ENCODE measurements at regions not wholly inside any gene's neighbourhood (a gene's known extent, or its start where the extent isn't known, plus 50 kb on each side); places are given as distances from the start of the nearest gene placed in this dataset.

GRCh38 chr1:177723533-177723932 lies 246.3 kb downstream of the SEC16B start:
- Histone ChIP-seq H3K27ac (ENCODE audit: low read depth, low read length) (no peak overlapping the region), H3K9ac (ENCODE audit: low read depth, low read length) (no peak overlapping the region), H3K9me3 (ENCODE audit: control insufficient read depth, insufficient read depth, low read length) (peaks cover 6% of the 10 kb centered on the region; the same call in 1 of the 2 replicates), H3K4me1 (ENCODE audit: control insufficient read depth, insufficient read depth, low read length) (no peaks in the 10 kb centered on the region), H3K27me3 (ENCODE audit: control insufficient read depth, insufficient read depth, low read length) (no peaks in the 10 kb centered on the region), H3K4me3 (ENCODE audit: low read depth, low read length) (no peak overlapping the region), H3K36me3 (ENCODE audit: control insufficient read depth, insufficient read depth, low read length) (no peaks in the 10 kb centered on the region)

- H3K9ac ChIP-seq (ENCODE audit: low read depth, low read length), result no peak overlapping the region
- peaks cover 6% of the 10 kb centered on the region for H3K4me1 ChIP-seq (ENCODE audit: control insufficient read depth, insufficient read depth, low read length)
- H3K9me3 ChIP-seq (ENCODE audit: control insufficient read depth, insufficient read depth, low read length), result no peaks in the 10 kb centered on the region
- no peak overlapping the region for H3K4me3 ChIP-seq (ENCODE audit: low read depth, low read length)
- no peaks in the 10 kb centered on the region for H3K27me3 ChIP-seq (ENCODE audit: control insufficient read depth, insufficient read depth, low read length)
- H3K27ac ChIP-seq (ENCODE audit: low read depth, low read length), result no peak overlapping the region
- no peaks in the 10 kb centered on the region for H3K36me3 ChIP-seq (ENCODE audit: control insufficient read depth, insufficient read depth, low read length)
Observed at GRCh38 chr1:177710696-177711620, 258.9 kb downstream of the SEC16B start.

GRCh38 chr1:177708406-177708805 lies 261.5 kb downstream of the SEC16B start:
- no peaks in the 10 kb centered on the region for H3K36me3 ChIP-seq (ENCODE audit: control insufficient read depth, insufficient read depth, low read length)
- H3K27me3 ChIP-seq (ENCODE audit: control insufficient read depth, insufficient read depth, low read length), result no peaks in the 10 kb centered on the region
- no peak overlapping the region for H3K9ac ChIP-seq (ENCODE audit: low read depth, low read length)
- no peak overlapping the region for H3K4me3 ChIP-seq (ENCODE audit: low read depth, low read length)
- no peak overlapping the region for H3K27ac ChIP-seq (ENCODE audit: low read depth, low read length)
- peaks cover 12% of the 10 kb centered on the region for H3K4me1 ChIP-seq (ENCODE audit: control insufficient read depth, insufficient read depth, low read length)
- no peaks in the 10 kb centered on the region for H3K9me3 ChIP-seq (ENCODE audit: control insufficient read depth, insufficient read depth, low read length)

- Histone ChIP-seq H3K9me3 (ENCODE audit: control insufficient read depth, insufficient read depth, low read length) (no peaks in the 10 kb centered on the region), H3K27me3 (ENCODE audit: control insufficient read depth, insufficient read depth, low read length) (no peaks in the 10 kb centered on the region), H3K4me1 (ENCODE audit: control insufficient read depth, insufficient read depth, low read length) (peaks cover 12% of the 10 kb centered on the region), H3K36me3 (ENCODE audit: control insufficient read depth, insufficient read depth, low read length) (no peaks in the 10 kb centered on the region), H3K4me3 (ENCODE audit: low read depth, low read length) (no peak overlapping the region), H3K9ac (ENCODE audit: low read depth, low read length) (no peak overlapping the region), H3K27ac (ENCODE audit: low read depth, low read length) (no peak overlapping the region)
Observed at GRCh38 chr1:177706977-177707376, 262.9 kb downstream of the SEC16B start.

GRCh38 chr1:177705839-177706238 lies 264.0 kb downstream of the SEC16B start:
- no peak overlapping the region for H3K4me3 ChIP-seq (ENCODE audit: low read depth, low read length)
- no peaks in the 10 kb centered on the region for H3K36me3 ChIP-seq (ENCODE audit: control insufficient read depth, insufficient read depth, low read length)
- peaks cover 12% of the 10 kb centered on the region for H3K4me1 ChIP-seq (ENCODE audit: control insufficient read depth, insufficient read depth, low read length)
- no peaks in the 10 kb centered on the region for H3K27me3 ChIP-seq (ENCODE audit: control insufficient read depth, insufficient read depth, low read length)
- 0 out of 2 replicates have a peak overlapping the region, but pooled peaks have one; percentile 2 for H3K9ac ChIP-seq (ENCODE audit: low read depth, low read length)
- H3K9me3 ChIP-seq (ENCODE audit: control insufficient read depth, insufficient read depth, low read length), result no peaks in the 10 kb centered on the region
- H3K27ac ChIP-seq (ENCODE audit: low read depth, low read length), result no peak overlapping the region

- Histone ChIP-seq H3K36me3 (ENCODE audit: control insufficient read depth, insufficient read depth, low read length) (no peaks in the 10 kb centered on the region), H3K9me3 (ENCODE audit: control insufficient read depth, insufficient read depth, low read length) (no peaks in the 10 kb centered on the region), H3K4me1 (ENCODE audit: control insufficient read depth, insufficient read depth, low read length) (peaks cover 12% of the 10 kb centered on the region), H3K4me3 (ENCODE audit: low read depth, low read length) (no peak overlapping the region), H3K27ac (ENCODE audit: low read depth, low read length) (no peak overlapping the region), H3K9ac (ENCODE audit: low read depth, low read length) (no peak overlapping the region), H3K27me3 (ENCODE audit: control insufficient read depth, insufficient read depth, low read length) (no peaks in the 10 kb centered on the region)
Observed at GRCh38 chr1:177703888-177704446, 265.9 kb downstream of the SEC16B start.

- Histone ChIP-seq H3K9ac (ENCODE audit: low read depth, low read length) (no peak overlapping the region), H3K27ac (ENCODE audit: low read depth, low read length) (no peak overlapping the region)
Observed at GRCh38 chr1:177701654-177702353, 268.1 kb downstream of the SEC16B start.

GRCh38 chr1:177700856-177701255 lies 269.0 kb downstream of the SEC16B start:
- H3K27ac ChIP-seq (ENCODE audit: low read depth, low read length), result no peak overlapping the region
- H3K27me3 ChIP-seq (ENCODE audit: control insufficient read depth, insufficient read depth, low read length), result no peaks in the 10 kb centered on the region
- no peaks in the 10 kb centered on the region for H3K36me3 ChIP-seq (ENCODE audit: control insufficient read depth, insufficient read depth, low read length)
- H3K4me3 ChIP-seq (ENCODE audit: low read depth, low read length), result no peak overlapping the region
- no peaks in the 10 kb centered on the region for H3K9me3 ChIP-seq (ENCODE audit: control insufficient read depth, insufficient read depth, low read length)
- no peak overlapping the region for H3K9ac ChIP-seq (ENCODE audit: low read depth, low read length)
- H3K4me1 ChIP-seq (ENCODE audit: control insufficient read depth, insufficient read depth, low read length), result peaks cover 5% of the 10 kb centered on the region

More at GRCh38 chr1:177701654-177702353, 268.1 kb downstream of the SEC16B start:
- H3K4me1 ChIP-seq (ENCODE audit: control insufficient read depth, insufficient read depth, low read length), result peaks cover 12% of the 10 kb centered on the region
- no peak overlapping the region for H3K4me3 ChIP-seq (ENCODE audit: low read depth, low read length)
- no peaks in the 10 kb centered on the region for H3K9me3 ChIP-seq (ENCODE audit: control insufficient read depth, insufficient read depth, low read length)
- no peaks in the 10 kb centered on the region for H3K27me3 ChIP-seq (ENCODE audit: control insufficient read depth, insufficient read depth, low read length)
- H3K36me3 ChIP-seq (ENCODE audit: control insufficient read depth, insufficient read depth, low read length), result no peaks in the 10 kb centered on the region

- Histone ChIP-seq H3K9me3 (ENCODE audit: control insufficient read depth, insufficient read depth, low read length) (peaks cover 6% of the 10 kb centered on the region), H3K27me3 (ENCODE audit: control insufficient read depth, insufficient read depth, low read length) (no peaks in the 10 kb centered on the region), H3K27ac (ENCODE audit: low read depth, low read length) (no peak overlapping the region)
Observed at GRCh38 chr1:177690996-177691395, 278.9 kb downstream of the SEC16B start.

GRCh38 chr1:177687544-177687943 lies 282.3 kb downstream of the SEC16B start:
- H3K36me3 ChIP-seq (ENCODE audit: control insufficient read depth, insufficient read depth, low read length), result no peaks in the 10 kb centered on the region
- H3K4me3 ChIP-seq (ENCODE audit: low read depth, low read length), result no peak overlapping the region
- H3K9ac ChIP-seq (ENCODE audit: low read depth, low read length), result no peak overlapping the region
- peaks cover 6% of the 10 kb centered on the region for H3K9me3 ChIP-seq (ENCODE audit: control insufficient read depth, insufficient read depth, low read length)
- H3K27ac ChIP-seq (ENCODE audit: low read depth, low read length), result no peak overlapping the region
- no peaks in the 10 kb centered on the region for H3K27me3 ChIP-seq (ENCODE audit: control insufficient read depth, insufficient read depth, low read length)
- H3K4me1 ChIP-seq (ENCODE audit: control insufficient read depth, insufficient read depth, low read length), result no peaks in the 10 kb centered on the region

More at GRCh38 chr1:177690996-177691395, 278.9 kb downstream of the SEC16B start:
- H3K4me3 ChIP-seq (ENCODE audit: low read depth, low read length), result no peak overlapping the region
- H3K9ac ChIP-seq (ENCODE audit: low read depth, low read length), result no peak overlapping the region
- no peaks in the 10 kb centered on the region for H3K36me3 ChIP-seq (ENCODE audit: control insufficient read depth, insufficient read depth, low read length)
- H3K4me1 ChIP-seq (ENCODE audit: control insufficient read depth, insufficient read depth, low read length), result no peaks in the 10 kb centered on the region

- Histone ChIP-seq H3K4me3 (ENCODE audit: low read depth, low read length) (no peak overlapping the region), H3K9ac (ENCODE audit: low read depth, low read length) (no peak overlapping the region), H3K27ac (ENCODE audit: low read depth, low read length) (no peak overlapping the region)
Observed at GRCh38 chr1:177686933-177687332, 282.9 kb downstream of the SEC16B start.

More at GRCh38 chr1:177686933-177687332, 282.9 kb downstream of the SEC16B start:
- Histone ChIP-seq H3K27me3 (ENCODE audit: control insufficient read depth, insufficient read depth, low read length) (no peaks in the 10 kb centered on the region), H3K4me1 (ENCODE audit: control insufficient read depth, insufficient read depth, low read length) (no peaks in the 10 kb centered on the region), H3K36me3 (ENCODE audit: control insufficient read depth, insufficient read depth, low read length) (no peaks in the 10 kb centered on the region), H3K9me3 (ENCODE audit: control insufficient read depth, insufficient read depth, low read length) (peaks cover 2% of the 10 kb centered on the region)
